Embryonic facial prominence (tissue), 1 donor: ENCODE measurements at regions not wholly inside any gene's neighbourhood (a gene's known extent, or its start where the extent isn't known, plus 50 kb on each side); places are given as distances from the start of the nearest gene placed in this dataset.
"Not testable (repeated sequence)": the region's sequence is repeated elsewhere in the genome, so short reads cannot be mapped to it uniquely, and the experiment has no call there.

Experiments
- DNase-seq: peaks from one replicate; pipeline ENCODE4 v3.0.0-alpha.2; 2016; ENCODE audit errors: extremely low spot score

GRCh38 chr14:21912367-21912766 lies 238.7 kb upstream of the OR4E1 start:
- DNase-seq = no peak

- no peak for DNase-seq
Measured at GRCh38 chr14:21911877-21912276, 238.3 kb upstream of the OR4E1 start.

GRCh38 chr14:21910260-21910659 lies 236.6 kb upstream of the OR4E1 start:
- no peak for DNase-seq

GRCh38 chr14:21902561-21903181 lies 229.1 kb upstream of the OR4E1 start:
- no peak for DNase-seq

- not testable (repeated sequence) for DNase-seq
Measured at GRCh38 chr14:21894898-21895194, 221.2 kb upstream of the OR4E1 start.

- DNase-seq = no peak
Measured at GRCh38 chr14:21894003-21894897, 220.6 kb upstream of the OR4E1 start.

- DNase-seq = no peak
Measured at GRCh38 chr14:21891921-21892320, 218.3 kb upstream of the OR4E1 start.

- no peak for DNase-seq
Measured at GRCh38 chr14:21884995-21885394, 211.4 kb upstream of the OR4E1 start.

GRCh38 chr14:21882226-21882625 lies 208.6 kb upstream of the OR4E1 start:
- no peak for DNase-seq

GRCh38 chr14:21880918-21881317 lies 207.3 kb upstream of the OR4E1 start:
- DNase-seq = no peak

- no peak for DNase-seq
Measured at GRCh38 chr14:21875791-21876190, 202.2 kb upstream of the OR4E1 start.

- no peak for DNase-seq
Measured at GRCh38 chr14:21874946-21875345, 201.3 kb upstream of the OR4E1 start.

- no peak for DNase-seq
Measured at GRCh38 chr14:21874167-21874566, 200.5 kb upstream of the OR4E1 start.

- DNase-seq = no peak
Measured at GRCh38 chr14:21868442-21869046, 194.9 kb upstream of the OR4E1 start.

GRCh38 chr14:21867541-21867940 lies 193.9 kb upstream of the OR4E1 start:
- DNase-seq = no peak

GRCh38 chr14:21866479-21866878 lies 192.9 kb upstream of the OR4E1 start:
- DNase-seq = no peak

- no peak for DNase-seq
Measured at GRCh38 chr14:21863289-21863688, 189.7 kb upstream of the OR4E1 start.

GRCh38 chr14:21861153-21861552 lies 187.5 kb upstream of the OR4E1 start:
- no peak for DNase-seq

GRCh38 chr14:21860172-21860571 lies 186.6 kb upstream of the OR4E1 start:
- no peak for DNase-seq

GRCh38 chr14:21852775-21853174 lies 179.2 kb upstream of the OR4E1 start:
- no peak for DNase-seq

- DNase-seq = no peak
Measured at GRCh38 chr14:21852061-21852664, 178.5 kb upstream of the OR4E1 start.

- not testable (repeated sequence) for DNase-seq
Measured at GRCh38 chr14:21846902-21847301, 173.3 kb upstream of the OR4E1 start.
